HG03439 (cell line): ENCODE measurements at regions not wholly inside any gene's neighbourhood (a gene's known extent, or its start where the extent isn't known, plus 50 kb on each side); places are given as distances from the start of the nearest gene placed in this dataset.
"Not testable (repeated sequence)": the region's sequence is repeated elsewhere in the genome, so short reads cannot be mapped to it uniquely, and the experiment has no call there.

ENCODE experiments used
- ATAC-seq: cut with Tn5 transposase; IDR thresholded peaks from one replicate; pipeline ENCODE4 v1.9.1; 2021; ENCODE audit warnings: mild to moderate bottlenecking, moderate library complexity; ENCODE audit not compliant: unreplicated experiment

- no peak for ATAC-seq
Observed at GRCh38 chr2:234166531-234166930, 116.0 kb downstream of the SPP2 start.

DNA sequence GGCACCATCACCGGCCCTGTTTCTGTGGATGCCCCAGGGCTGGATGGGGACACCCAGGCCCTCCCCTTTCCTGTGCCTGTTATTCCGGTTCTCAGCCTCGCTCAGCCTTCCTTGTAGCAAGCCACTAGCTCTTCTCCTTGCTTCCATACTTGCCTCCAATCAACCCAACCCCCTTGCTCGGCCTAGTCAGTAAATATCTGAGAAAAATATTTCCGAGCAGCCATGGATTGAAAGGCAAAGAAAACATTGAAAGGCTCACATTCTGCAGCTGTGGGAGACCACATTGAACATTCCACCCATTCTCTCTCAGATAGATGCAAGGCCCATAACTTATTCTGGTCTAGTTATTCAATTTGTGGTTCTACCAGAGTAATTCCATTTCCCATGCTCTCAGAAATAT, 114.9 kb downstream of the SPP2 start:
- no peak for ATAC-seq

DNA sequence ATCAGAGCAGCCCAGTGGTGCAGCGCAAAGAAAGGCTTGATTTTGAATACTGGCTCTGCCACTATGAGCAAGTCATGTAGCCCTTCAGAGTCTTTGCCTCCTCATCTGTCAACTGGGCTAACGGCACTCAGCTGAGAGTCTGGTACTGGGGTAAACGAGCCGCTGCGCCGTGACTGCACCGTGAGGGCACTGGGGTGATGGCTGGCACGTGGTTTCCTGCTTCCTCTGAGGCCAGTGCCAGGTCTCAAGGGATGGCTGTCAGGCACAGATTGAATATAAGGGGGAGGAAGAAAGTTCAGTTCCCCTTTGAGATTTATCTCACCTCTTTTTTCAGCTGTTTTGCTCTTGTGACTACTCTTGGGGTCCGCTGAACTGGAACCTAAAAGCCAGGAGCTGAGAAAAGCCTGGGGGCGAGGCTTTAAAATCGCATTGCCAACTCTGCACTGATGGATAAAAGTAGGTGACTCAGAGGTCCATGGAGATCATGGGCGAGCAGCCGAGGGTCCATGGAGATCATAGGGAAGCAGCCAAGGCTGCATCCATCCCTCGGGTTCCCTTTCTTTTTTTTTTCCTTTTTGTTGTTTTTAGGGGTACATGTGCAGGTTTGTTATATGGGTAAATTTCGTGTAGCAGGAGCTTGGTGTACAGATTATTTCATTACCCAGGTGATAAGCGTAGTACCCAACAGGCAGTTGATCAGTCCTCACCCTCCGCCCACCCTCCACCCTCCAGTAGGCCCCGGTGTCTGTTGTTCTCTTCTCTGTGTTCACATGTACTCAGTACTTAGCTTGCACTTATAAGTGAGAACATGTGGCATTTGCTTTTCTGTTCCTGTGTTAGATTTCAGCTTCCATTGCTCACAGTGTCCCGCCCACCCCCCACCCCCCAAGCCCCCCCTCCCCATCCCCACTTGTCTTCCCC, 114.3 kb downstream of the SPP2 start:
- ATAC-seq, result no peak

GRCh38 chr2:234163510-234164045, 113.1 kb downstream of the SPP2 start:
- ATAC-seq, result no peak

DNA sequence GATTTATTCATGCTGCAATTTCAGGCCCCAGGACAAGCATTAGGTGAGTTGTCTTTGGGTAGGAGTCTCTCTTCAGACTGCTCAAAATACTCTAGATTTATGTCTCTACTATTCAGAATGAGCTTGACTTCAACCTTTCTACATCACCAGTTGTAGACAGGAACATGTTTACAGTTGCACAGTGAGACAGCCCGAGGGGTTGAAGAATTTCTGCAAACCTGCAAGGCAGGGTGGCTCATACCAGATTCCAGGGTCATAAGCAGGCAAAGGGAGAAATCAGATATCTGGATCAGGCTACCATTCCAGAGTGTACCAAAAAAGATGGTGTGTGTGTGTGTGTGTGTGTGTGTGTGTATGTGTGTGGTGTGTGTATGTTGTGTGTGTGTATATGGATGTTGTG, 112.4 kb downstream of the SPP2 start:
- ATAC-seq, result no peak

- no peak for ATAC-seq
Observed at GRCh38 chr2:234161932-234162331, 111.4 kb downstream of the SPP2 start.

DNA sequence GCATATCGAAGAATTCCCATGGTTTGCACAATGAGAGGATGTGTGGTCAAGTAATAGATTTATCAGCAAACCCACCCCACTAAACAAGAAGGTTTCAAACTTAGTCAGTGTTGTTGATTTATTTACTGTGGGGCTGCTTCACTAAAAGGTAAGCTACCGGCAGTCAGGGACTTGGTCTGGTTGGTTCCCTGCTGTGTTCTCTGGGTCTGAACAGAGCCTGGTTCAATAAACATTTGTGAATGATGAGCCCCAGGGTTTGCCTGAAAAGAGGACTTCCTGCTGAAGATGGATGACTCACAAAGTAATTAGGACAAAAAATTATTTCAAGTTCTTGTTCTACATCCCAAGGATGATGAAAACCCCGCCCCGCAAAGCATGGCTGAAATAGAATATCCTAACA, 108.3 kb downstream of the SPP2 start:
- no peak for ATAC-seq

DNA sequence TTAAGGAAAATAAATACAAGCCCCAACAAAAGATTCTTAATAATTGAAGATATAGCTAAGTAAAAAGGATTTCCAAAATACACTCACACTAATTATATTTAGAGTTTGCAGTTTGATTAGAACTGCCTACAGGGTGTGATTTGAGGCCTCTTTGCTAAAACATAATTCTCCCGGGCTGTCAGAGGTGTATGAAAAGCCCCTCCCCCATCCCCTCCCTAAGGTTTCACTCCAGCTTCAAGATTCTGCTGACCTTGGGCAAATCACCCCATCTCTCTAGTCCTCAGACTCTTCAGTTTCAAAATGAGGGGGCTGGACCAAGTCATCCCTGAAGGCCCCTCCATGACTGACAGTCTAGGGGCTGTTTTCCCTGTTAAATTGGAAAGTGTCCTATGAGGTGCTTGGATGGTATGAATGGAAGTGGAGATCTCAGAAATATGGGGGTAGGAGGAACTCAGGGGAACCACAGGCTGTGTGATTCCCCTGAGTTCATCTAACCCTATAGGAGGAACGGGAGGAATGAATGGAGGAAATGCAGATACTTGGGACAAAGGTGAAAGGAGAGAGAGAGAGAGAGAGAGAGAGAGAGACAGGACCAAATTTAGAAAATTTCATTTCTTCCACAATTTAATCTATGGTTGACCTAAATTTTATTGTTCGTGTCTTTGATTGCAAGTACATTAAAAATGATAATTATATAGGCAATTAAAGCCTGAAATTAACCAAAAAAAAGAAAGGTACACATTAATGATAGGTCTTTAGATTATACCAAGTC, 107.5 kb downstream of the SPP2 start:
- ATAC-seq, result no peak

GRCh38 chr2:234156326-234156725, 105.8 kb downstream of the SPP2 start:
- no peak for ATAC-seq

DNA sequence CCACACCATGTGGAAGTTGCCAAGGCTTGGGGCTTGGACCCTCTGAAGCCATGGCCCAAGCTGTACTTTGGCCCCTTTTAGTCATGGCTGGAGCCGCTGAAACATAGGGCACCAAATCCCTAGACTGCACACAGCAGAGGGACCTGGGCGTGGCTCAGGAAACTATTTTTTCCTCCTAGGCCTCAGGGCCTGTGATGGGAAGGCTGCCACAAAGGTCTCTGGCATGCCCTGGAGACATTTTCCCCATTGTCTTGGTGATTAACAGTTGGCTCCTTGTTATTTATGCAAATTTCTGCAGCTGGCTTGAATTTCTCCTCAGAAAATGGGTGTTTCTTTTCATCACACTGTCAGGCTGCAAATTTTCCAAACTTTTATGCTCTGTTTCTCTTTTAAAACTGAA, 102.3 kb downstream of the SPP2 start:
- not testable (repeated sequence) for ATAC-seq

GRCh38 chr2:234147335-234147861, 96.9 kb downstream of the SPP2 start:
- no peak for ATAC-seq

- ATAC-seq, result no peak
Observed at GRCh38 chr2:234146087-234146826, 95.8 kb downstream of the SPP2 start.

GRCh38 chr2:234145511-234145910, 95.0 kb downstream of the SPP2 start:
- ATAC-seq, result no peak

DNA sequence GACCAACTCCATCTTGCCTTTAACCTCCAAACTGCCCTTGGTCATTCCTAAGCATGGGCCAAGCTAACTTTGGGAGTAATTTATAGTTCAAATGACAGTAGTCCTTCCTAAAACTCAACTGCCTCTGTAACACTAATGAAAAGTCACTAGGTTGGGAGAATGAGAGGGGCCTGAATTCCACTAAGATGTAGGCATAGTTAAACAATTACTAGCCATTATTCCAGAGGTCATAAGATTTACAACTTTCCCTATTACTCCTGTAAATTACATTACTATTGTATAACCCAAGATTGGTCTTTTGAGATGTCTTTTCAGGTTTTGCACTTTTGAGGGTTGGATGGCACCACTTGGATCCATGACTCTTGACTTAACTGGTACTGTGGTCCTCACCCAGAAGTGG, 94.6 kb downstream of the SPP2 start:
- ATAC-seq, result no peak

- no peak for ATAC-seq
Observed at GRCh38 chr2:234143896-234144295, 93.4 kb downstream of the SPP2 start.

GRCh38 chr2:234142530-234142929, 92.0 kb downstream of the SPP2 start:
- no peak for ATAC-seq

DNA sequence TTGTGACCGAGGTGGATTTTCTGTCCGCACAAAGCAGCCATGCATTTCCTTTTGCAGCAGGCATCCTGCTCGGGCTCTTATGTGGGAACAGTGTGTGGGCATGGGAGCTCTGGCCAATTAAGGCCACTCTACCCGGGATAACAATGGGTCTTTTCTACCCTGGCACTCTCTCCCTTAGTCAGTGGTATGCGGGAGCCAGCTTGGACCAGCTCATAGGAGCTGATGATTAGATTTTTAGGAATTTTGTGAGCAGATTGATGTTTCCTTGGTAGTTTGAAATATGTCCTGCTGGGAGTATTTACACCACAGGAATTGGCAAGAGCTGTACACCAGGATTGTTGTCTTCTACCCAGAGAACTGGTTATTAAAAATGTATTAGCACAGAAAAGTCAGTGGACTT, 89.3 kb downstream of the SPP2 start:
- no peak for ATAC-seq

DNA sequence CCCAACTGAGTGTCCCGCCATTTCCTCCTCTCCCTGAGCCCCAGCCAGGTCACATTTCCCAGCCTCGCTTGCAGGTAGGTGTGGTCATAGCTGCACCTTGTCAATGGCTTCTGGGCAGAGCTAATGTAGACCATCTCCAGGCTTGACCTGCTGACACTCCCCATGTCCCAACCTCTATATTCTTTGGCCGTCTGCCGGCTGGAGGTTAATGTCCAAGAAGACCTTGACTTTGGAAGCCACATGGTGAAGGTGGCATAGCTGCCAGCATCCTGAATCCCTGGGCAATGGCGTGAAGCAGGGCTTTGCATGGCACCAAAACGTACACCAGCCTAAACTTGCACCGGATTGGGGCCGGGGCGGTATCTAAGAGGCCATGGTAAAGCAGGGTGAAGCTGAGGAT, 88.3 kb downstream of the SPP2 start:
- no peak for ATAC-seq

GRCh38 chr2:234137400-234138014, 87.0 kb downstream of the SPP2 start:
- ATAC-seq, result no peak

DNA sequence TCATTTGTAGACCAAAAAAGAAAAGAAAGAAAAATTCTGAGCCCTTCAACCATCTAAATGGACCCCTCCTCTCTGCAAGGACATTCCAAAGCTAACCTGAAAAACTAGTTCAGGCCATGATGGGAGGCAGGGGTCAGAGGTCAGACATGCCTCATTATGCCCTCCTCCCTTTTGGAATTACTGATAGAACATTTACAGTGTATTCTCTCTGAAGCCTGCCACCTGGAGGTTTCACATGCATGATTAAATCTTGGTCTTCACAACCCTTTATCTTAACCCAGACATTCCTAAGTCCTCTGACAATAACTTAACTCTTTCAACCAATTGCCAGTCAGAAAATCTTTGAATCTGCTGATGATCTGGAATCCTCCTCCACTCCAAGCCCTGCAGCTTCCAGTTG, 86.0 kb downstream of the SPP2 start:
- ATAC-seq, result no peak
